ENCODE measurements at regions not wholly inside any gene's neighbourhood (a gene's known extent, or its start where the extent isn't known, plus 50 kb on each side); places are given as distances from the start of the nearest gene placed in this dataset.
A peak's percentile ranks its signal among the peaks of the same experiment; 100 is the strongest.
"Not testable (repeated sequence)": the region's sequence is repeated elsewhere in the genome, so short reads cannot be mapped to it uniquely, and the experiment has no call there.

GRCh38 chr2:64277101-64277849 lies 133.1 kb upstream of the PELI1 start:
- no peak for DNase-seq (ENCODE audit: insufficient read length, low spot score)

GRCh38 chr2:64280812-64281211 lies 136.6 kb upstream of the PELI1 start:
- not testable (repeated sequence) for DNase-seq (ENCODE audit: insufficient read length, low spot score); FAIRE-seq

More at GRCh38 chr2:64277101-64277849, 133.1 kb upstream of the PELI1 start:
- FAIRE-seq = no peak

- DNase-seq (ENCODE audit: insufficient read length, low spot score) = no peak
- no peak for FAIRE-seq
Measured at GRCh38 chr2:64283006-64283570, 138.9 kb upstream of the PELI1 start.

- FAIRE-seq (peak; percentile 91), DNase-seq (ENCODE audit: insufficient read length, low spot score) (peak; percentile 53)
Measured at GRCh38 chr2:64283641-64284361, 139.6 kb upstream of the PELI1 start.

- DNase-seq (ENCODE audit: insufficient read length, low spot score) = no peak
- no peak for FAIRE-seq
Measured at GRCh38 chr2:64284751-64285150, 140.5 kb upstream of the PELI1 start.

GRCh38 chr2:64287202-64287740 lies 143.1 kb upstream of the PELI1 start:
- FAIRE-seq (no peak), DNase-seq (ENCODE audit: insufficient read length, low spot score) (no peak)

GRCh38 chr2:64288321-64289193 lies 144.3 kb upstream of the PELI1 start:
- FAIRE-seq (no peak), DNase-seq (ENCODE audit: insufficient read length, low spot score) (no peak)

- no peak for FAIRE-seq
- DNase-seq (ENCODE audit: insufficient read length, low spot score) = no peak
Measured at GRCh38 chr2:64289251-64289650, 145.0 kb upstream of the PELI1 start.

- no peak for DNase-seq (ENCODE audit: insufficient read length, low spot score)
- FAIRE-seq = no peak
Measured at GRCh38 chr2:64289737-64290136, 145.5 kb upstream of the PELI1 start.

GRCh38 chr2:64291181-64291580 lies 147.0 kb upstream of the PELI1 start:
- no peak for FAIRE-seq
- no peak for DNase-seq (ENCODE audit: insufficient read length, low spot score)

- FAIRE-seq (peak; percentile 78), DNase-seq (ENCODE audit: insufficient read length, low spot score) (no peak)
Measured at GRCh38 chr2:64295326-64296139, 151.3 kb upstream of the PELI1 start.

- DNase-seq (ENCODE audit: insufficient read length, low spot score) (no peak), FAIRE-seq (no peak)
Measured at GRCh38 chr2:64296140-64296480, 151.9 kb upstream of the PELI1 start.

GRCh38 chr2:64296695-64297346 lies 152.6 kb upstream of the PELI1 start:
- FAIRE-seq = no peak
- no peak for DNase-seq (ENCODE audit: insufficient read length, low spot score)

- DNase-seq (ENCODE audit: insufficient read length, low spot score) = no peak
- FAIRE-seq = no peak
Measured at GRCh38 chr2:64298161-64298560, 153.9 kb upstream of the PELI1 start.

GRCh38 chr2:64300066-64300465 lies 153.9 kb upstream of the LGALSL start:
- no peak for DNase-seq (ENCODE audit: insufficient read length, low spot score)

GRCh38 chr2:64303250-64303649 lies 150.7 kb upstream of the LGALSL start:
- no peak for DNase-seq (ENCODE audit: insufficient read length, low spot score)
- no peak for FAIRE-seq

More at GRCh38 chr2:64300066-64300465, 153.9 kb upstream of the LGALSL start:
- no peak for FAIRE-seq

- no peak for FAIRE-seq
- DNase-seq (ENCODE audit: insufficient read length, low spot score) = no peak
Measured at GRCh38 chr2:64307421-64307820, 146.5 kb upstream of the LGALSL start.

GRCh38 chr2:64311191-64311910 lies 142.6 kb upstream of the LGALSL start:
- FAIRE-seq (no peak), DNase-seq (ENCODE audit: insufficient read length, low spot score) (no peak)

All from GM19239 (cell line).